BE2C (cell line): ENCODE measurements at regions not wholly inside any gene's neighbourhood (a gene's known extent, or its start where the extent isn't known, plus 50 kb on each side); places are given as distances from the start of the nearest gene placed in this dataset.

Source experiments
- DNase-seq: peaks from one replicate; pipeline ENCODE4 v3.0.0-alpha.2; 2020
- H3K27me3 ChIP-seq: fragments of 250-450 bp; sonication (Bioruptor Pico); 2 replicates; pipeline ENCODE4 v1.5.1; 2020; ENCODE audit warnings: mild to moderate bottlenecking
- H3K36me3 ChIP-seq: fragments of 250-450 bp; sonication (Bioruptor Pico); 2 replicates; pipeline ENCODE4 v1.5.1; 2020; ENCODE audit warnings: mild to moderate bottlenecking
- H3K4me1 ChIP-seq: fragments of 250-450 bp; sonication (Bioruptor Pico); 2 replicates; pipeline ENCODE4 v1.5.1; 2020
- H3K4me3 ChIP-seq: 2 replicates; pipeline ENCODE4 v1.5.1; 2011; ENCODE audit warnings: low read depth, low read length
- H3K9me3 ChIP-seq: fragments of 250-450 bp; sonication (Bioruptor Pico); 2 replicates; pipeline ENCODE4 v1.5.1; 2020
- CTCF ChIP-seq: IDR thresholded peaks from 2 replicates; pipeline ENCODE4 v1.5.1; 2012; ENCODE audit warnings: mild to moderate bottlenecking, low read depth, low read length

- no peaks in the 10 kb centered on the region for H3K4me1 ChIP-seq
- H3K9me3 ChIP-seq: no peaks in the 10 kb centered on the region
- no peak overlapping the region for H3K4me3 ChIP-seq
- no peak for TF ChIP-seq CTCF
- no peaks in the 10 kb centered on the region for H3K36me3 ChIP-seq
- H3K27me3 ChIP-seq: no peaks in the 10 kb centered on the region
- DNase-seq: no peak
Measured at GRCh38 chr11:116611998-116612620, 160.7 kb downstream of the BUD13 start.

GRCh38 chr11:116610190-116610589 is 162.6 kb downstream of the BUD13 start:
- Histone ChIP-seq H3K27me3 (no peaks in the 10 kb centered on the region), H3K9me3 (no peaks in the 10 kb centered on the region), H3K4me1 (peaks cover 7% of the 10 kb centered on the region), H3K36me3 (no peaks in the 10 kb centered on the region), H3K4me3 (no peak overlapping the region)
- TF ChIP-seq CTCF: no peak
- no peak for DNase-seq

GRCh38 chr11:116607027-116607426 is 165.8 kb downstream of the BUD13 start:
- H3K4me1 ChIP-seq: peaks cover 12% of the 10 kb centered on the region
- DNase-seq: no peak
- no peaks in the 10 kb centered on the region for H3K9me3 ChIP-seq
- H3K27me3 ChIP-seq: no peaks in the 10 kb centered on the region
- no peak overlapping the region for H3K4me3 ChIP-seq
- no peak; the same call in 1 of the 2 replicates for TF ChIP-seq CTCF
- H3K36me3 ChIP-seq: no peaks in the 10 kb centered on the region

GRCh38 chr11:116605543-116606459 is 167.0 kb downstream of the BUD13 start:
- Histone ChIP-seq H3K36me3 (no peaks in the 10 kb centered on the region), H3K9me3 (no peaks in the 10 kb centered on the region), H3K4me3 (no peak overlapping the region), H3K4me1 (peaks cover 17% of the 10 kb centered on the region), H3K27me3 (no peaks in the 10 kb centered on the region)
- DNase-seq: peak; percentile 34
- TF ChIP-seq CTCF: peak; percentile 63

- DNase-seq: no peak
- no peak for TF ChIP-seq CTCF
- H3K4me1 ChIP-seq: peaks cover 17% of the 10 kb centered on the region
- H3K36me3 ChIP-seq: no peaks in the 10 kb centered on the region
- no peak overlapping the region for H3K4me3 ChIP-seq
- H3K9me3 ChIP-seq: no peaks in the 10 kb centered on the region
- no peaks in the 10 kb centered on the region for H3K27me3 ChIP-seq
Measured at GRCh38 chr11:116603728-116604323, 169.0 kb downstream of the BUD13 start.

GRCh38 chr11:116602637-116602942 is 170.2 kb downstream of the BUD13 start:
- no peak overlapping the region for H3K4me3 ChIP-seq
- no peak for DNase-seq

More at GRCh38 chr11:116602637-116602942, 170.2 kb downstream of the BUD13 start:
- Histone ChIP-seq H3K27me3 (no peaks in the 10 kb centered on the region), H3K36me3 (no peaks in the 10 kb centered on the region), H3K9me3 (no peaks in the 10 kb centered on the region), H3K4me1 (peaks cover 17% of the 10 kb centered on the region)
- TF ChIP-seq CTCF: no peak
